SK-N-SH (cell line): ENCODE measurements at regions not wholly inside any gene's neighbourhood (a gene's known extent, or its start where the extent isn't known, plus 50 kb on each side); places are given as distances from the start of the nearest gene placed in this dataset.

Experiments
- CTCF ChIA-PET: fragments of 300-600, 350-600 bp; formaldehyde crosslinking; extraction: SDS; loops from one replicate; lab custom pipeline; 2021; lab: Yijun Ruan, JAX
- POLR2A ChIA-PET: fragments of 350-600 bp; sonication (Branson Sonifier 250); formaldehyde crosslinking; extraction: SDS; loops from one replicate; lab custom pipeline; 2020; ENCODE audit warnings: antibody characterized with exemption, inconsistent platforms; lab: Yijun Ruan, JAX
- DNase-seq: peaks from one replicate; pipeline ENCODE4 v3.0.0; 2012
- H2AFZ ChIP-seq: fragments of 200-600 bp; sonication (generic); 2 replicates; pipeline ENCODE4 v1.8.1; 2016; ENCODE audit warnings: antibody characterized with exemption, mild to moderate bottlenecking, low read depth
- H3F3A ChIP-seq: fragments of 200-600 bp; sonication (generic); replicated peaks from 2 replicates; pipeline ENCODE3; 2016; ENCODE audit warnings: antibody characterized with exemption, mild to moderate bottlenecking; ENCODE audit not compliant: insufficient read depth
- H3K27ac ChIP-seq, 2 experiments: fragments of 200-500 bp in 1 of 2; fragments of 200-600 bp in 1 of 2; sonication (Bioruptor generic) in 1 of 2; sonication (generic), shearing (Covaris generic) in 1 of 2; 2 replicates each; pipeline versions ENCODE4 v1.5.1 to v1.6.1; 2014 to 2016; ENCODE audit warnings: low read depth in 2 of 2, inconsistent platforms in 1 of 2, low read length in 1 of 2, mild to moderate bottlenecking in 1 of 2, mixed read lengths in 1 of 2
- H3K27me3 ChIP-seq: fragments of 200-600 bp; sonication (generic), shearing (Covaris generic); 2 replicates; pipeline ENCODE4 v1.6.1; 2016; ENCODE audit warnings: mixed run types; ENCODE audit not compliant: insufficient read depth
- H3K36me3 ChIP-seq, 2 experiments: fragments of 200-500 bp in 1 of 2; fragments of 200-600 bp in 1 of 2; sonication (Bioruptor generic) in 1 of 2; sonication (generic) in 1 of 2; replicated peaks in 1 of 2; 2 replicates each; pipeline versions ENCODE3 to v1.5.1; 2014 to 2016; ENCODE audit warnings: low read length in 1 of 2, mild to moderate bottlenecking in 1 of 2; ENCODE audit not compliant: insufficient read depth in 2 of 2, control insufficient read depth in 1 of 2
- H3K4me1 ChIP-seq, 2 experiments: fragments of 200-500 bp in 1 of 2; fragments of 200-600 bp in 1 of 2; sonication (Bioruptor generic) in 1 of 2; sonication (generic), shearing (Covaris generic) in 1 of 2; 2 replicates each; pipeline versions ENCODE4 v1.5.1 to v1.6.1; 2014 to 2016; ENCODE audit warnings: low read depth in 1 of 2, low read length in 1 of 2, mixed run types in 1 of 2; ENCODE audit not compliant: insufficient read depth in 2 of 2, control insufficient read depth in 1 of 2
- H3K4me2 ChIP-seq: fragments of 200-600 bp; sonication (generic), shearing (Covaris generic); 2 replicates; pipeline ENCODE4 v1.6.1; 2017; ENCODE audit warnings: mixed run types
- H3K4me3 ChIP-seq, 2 experiments: fragments of 200-500 bp in 1 of 2; fragments of 200-600 bp in 1 of 2; sonication (Bioruptor generic) in 1 of 2; sonication (generic), shearing (Covaris generic) in 1 of 2; 2 replicates each; pipeline versions ENCODE4 v1.5.1 to v1.8.1; 2014 to 2016; ENCODE audit warnings: low read depth in 2 of 2, inconsistent platforms in 1 of 2, low read length in 1 of 2, mild to moderate bottlenecking in 1 of 2, mixed read lengths in 1 of 2, moderate library complexity in 1 of 2
- H3K79me2 ChIP-seq: fragments of 200-600 bp; sonication (generic); 2 replicates; pipeline ENCODE4 v1.8.1; 2017; ENCODE audit warnings: mild to moderate bottlenecking; ENCODE audit not compliant: insufficient read depth
- H3K9ac ChIP-seq: fragments of 200-600 bp; sonication (generic); 2 replicates; pipeline ENCODE4 v1.6.1; 2017; ENCODE audit warnings: mixed run types
- H3K9me2 ChIP-seq: fragments of 200-600 bp; sonication (generic); 2 replicates; pipeline ENCODE4 v1.6.1; 2017; ENCODE audit warnings: mixed run types
- H3K9me3 ChIP-seq: fragments of 200-600 bp; sonication (generic); 2 replicates; pipeline ENCODE4 v1.6.1; 2017; ENCODE audit warnings: mixed run types, mild to moderate bottlenecking, moderate library complexity
- H4K20me1 ChIP-seq: fragments of 200-600 bp; sonication (generic); 2 replicates; pipeline ENCODE4 v1.6.1; 2017; ENCODE audit warnings: mild to moderate bottlenecking, mixed run types; ENCODE audit not compliant: insufficient read depth
- CHD2 ChIP-seq: fragments of 150-350 bp; IDR thresholded peaks from 2 replicates; pipeline ENCODE4 v1.6.1; 2018; ENCODE audit warnings: low read length; ENCODE audit not compliant: partially characterized antibody
- FOSL2 ChIP-seq: IDR thresholded peaks from 2 replicates; pipeline ENCODE4 v1.4.0; 2012; ENCODE audit warnings: low read depth, mild to moderate bottlenecking, moderate library complexity, borderline replicate concordance
- FOXJ3 ChIP-seq: sonication (generic); formaldehyde crosslinking; IDR thresholded peaks from 2 replicates; pipeline ENCODE4 v1.5.1; 2020; ENCODE audit warnings: mild to moderate bottlenecking, missing genetic modification reagents
- GATA2 ChIP-seq: sonication (generic); formaldehyde crosslinking; IDR thresholded peaks from 2 replicates; pipeline ENCODE4 v1.5.0; 2020; ENCODE audit warnings: mild to moderate bottlenecking, missing genetic modification reagents
- MEF2A ChIP-seq: IDR thresholded peaks from 2 replicates; pipeline ENCODE4 v1.4.0; 2012; ENCODE audit warnings: low read depth, borderline replicate concordance
- MXI1 ChIP-seq: IDR thresholded peaks from 2 replicates; pipeline ENCODE4 v1.6.1; 2012; ENCODE audit warnings: mild to moderate bottlenecking, low read depth, low read length, improper control_type of control experiment
- NFIC ChIP-seq: IDR thresholded peaks from 2 replicates; pipeline ENCODE4 v1.4.0; 2012; ENCODE audit warnings: borderline replicate concordance
- NRF1 ChIP-seq: IDR thresholded peaks from 2 replicates; pipeline ENCODE4 v1.6.1; 2012; ENCODE audit warnings: low read depth, mild to moderate bottlenecking, low read length
- RFX5 ChIP-seq: IDR thresholded peaks from 2 replicates; pipeline ENCODE4 v1.6.1; 2012; ENCODE audit warnings: mild to moderate bottlenecking, improper control_type of control experiment, low read length
- RXRA ChIP-seq: IDR thresholded peaks from 2 replicates; pipeline ENCODE4 v1.4.0; 2012; ENCODE audit warnings: low read depth, mild to moderate bottlenecking, borderline replicate concordance
- SIN3A ChIP-seq: IDR thresholded peaks from 2 replicates; pipeline ENCODE4 v1.6.1; 2012; ENCODE audit warnings: low read depth, mild to moderate bottlenecking, low read length, moderate library complexity, borderline replicate concordance
- YY1 ChIP-seq: IDR thresholded peaks from 2 replicates; pipeline ENCODE4 v1.4.0; 2012; ENCODE audit warnings: low read depth, mild to moderate bottlenecking
- WGBS: methylation state at CpG from one replicate; pipeline ENCODE4 v1.1.6; 2017; ENCODE audit warnings: low lambda C conversion rate; 5-methylcytosine and 5-hydroxymethylcytosine counted together
- TF ChIP-seq, protein P1 (sequence below): fragments of 150-350 bp; IDR thresholded peaks from 2 replicates; pipeline ENCODE4 v1.6.1; 2017; ENCODE audit warnings: antibody characterized with exemption, low read length, low read depth, borderline replicate concordance
- TF ChIP-seq, protein P2 (sequence below): fragments of 150-350 bp; IDR thresholded peaks from 2 replicates; pipeline ENCODE4 v1.6.1; 2016; ENCODE audit warnings: mild to moderate bottlenecking, low read depth, low read length
- TF ChIP-seq, protein P3 (sequence below): fragments of 200-600 bp; sonication (generic); IDR thresholded peaks from 2 replicates; pipeline ENCODE4 v1.6.1; 2017; ENCODE audit warnings: antibody characterized with exemption, mild to moderate bottlenecking, moderate library complexity
- TF ChIP-seq, protein P4 (sequence below): IDR thresholded peaks from 2 replicates; pipeline ENCODE4 v1.4.0; 2012; ENCODE audit warnings: low read depth, borderline replicate concordance
- TF ChIP-seq, protein P5 (sequence below): IDR thresholded peaks from 2 replicates; pipeline ENCODE4 v1.4.0; 2012; ENCODE audit warnings: low read depth, borderline replicate concordance
- TF ChIP-seq, protein P6 (sequence below): IDR thresholded peaks from 2 replicates; pipeline ENCODE4 v1.6.1; 2012; ENCODE audit warnings: mild to moderate bottlenecking, low read depth, low read length, moderate library complexity

DNA sequence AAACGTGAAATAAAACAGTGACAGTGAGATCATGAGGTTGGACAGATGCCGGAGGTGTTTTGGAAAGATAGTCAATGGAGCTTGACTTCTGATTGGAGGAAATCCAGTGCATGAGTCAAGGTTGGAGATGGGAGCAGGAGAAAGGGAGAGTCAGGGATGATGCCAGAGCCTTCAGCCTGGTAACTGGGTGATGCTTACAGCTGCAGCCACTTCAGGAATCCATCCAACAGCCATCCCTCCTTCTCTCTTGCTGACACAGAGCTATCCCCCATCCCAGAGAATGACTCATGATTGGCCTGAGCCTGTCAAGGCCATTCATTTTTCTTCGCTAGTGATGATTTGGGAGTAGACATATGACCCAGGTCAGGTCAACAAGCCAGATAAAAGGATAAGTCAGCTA is 112.8 kb downstream of the SAMD5 start:
- Histone ChIP-seq H3K4me1 (no peaks in the 10 kb centered on the region), H3K4me2 (no peak overlapping the region), H3K9ac (no peak overlapping the region), H3F3A (no peaks in the 10 kb centered on the region), H3K79me2 (no peaks in the 10 kb centered on the region), H3K36me3 (no peaks in the 10 kb centered on the region), H3K4me3 (no peak overlapping the region), H2AFZ (no peak overlapping the region), H3K9me3 (no peaks in the 10 kb centered on the region), H4K20me1 (no peaks in the 10 kb centered on the region), H3K27me3 (no peaks in the 10 kb centered on the region), H3K27ac (no peak overlapping the region), H3K9me2 (no peaks in the 10 kb centered on the region)
- ChIA-PET CTCF (no interaction called here), POLR2A (no interaction called here)
- TF ChIP-seq, protein P1, sequence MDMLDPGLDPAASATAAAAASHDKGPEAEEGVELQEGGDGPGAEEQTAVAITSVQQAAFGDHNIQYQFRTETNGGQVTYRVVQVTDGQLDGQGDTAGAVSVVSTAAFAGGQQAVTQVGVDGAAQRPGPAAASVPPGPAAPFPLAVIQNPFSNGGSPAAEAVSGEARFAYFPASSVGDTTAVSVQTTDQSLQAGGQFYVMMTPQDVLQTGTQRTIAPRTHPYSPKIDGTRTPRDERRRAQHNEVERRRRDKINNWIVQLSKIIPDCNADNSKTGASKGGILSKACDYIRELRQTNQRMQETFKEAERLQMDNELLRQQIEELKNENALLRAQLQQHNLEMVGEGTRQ: no peak
- TF ChIP-seq, protein P2, sequence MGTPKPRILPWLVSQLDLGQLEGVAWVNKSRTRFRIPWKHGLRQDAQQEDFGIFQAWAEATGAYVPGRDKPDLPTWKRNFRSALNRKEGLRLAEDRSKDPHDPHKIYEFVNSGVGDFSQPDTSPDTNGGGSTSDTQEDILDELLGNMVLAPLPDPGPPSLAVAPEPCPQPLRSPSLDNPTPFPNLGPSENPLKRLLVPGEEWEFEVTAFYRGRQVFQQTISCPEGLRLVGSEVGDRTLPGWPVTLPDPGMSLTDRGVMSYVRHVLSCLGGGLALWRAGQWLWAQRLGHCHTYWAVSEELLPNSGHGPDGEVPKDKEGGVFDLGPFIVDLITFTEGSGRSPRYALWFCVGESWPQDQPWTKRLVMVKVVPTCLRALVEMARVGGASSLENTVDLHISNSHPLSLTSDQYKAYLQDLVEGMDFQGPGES: no peak
- TF ChIP-seq MXI1 (no peak), SIN3A (no peak), NFIC (no peak), FOXJ3 (CRISPR knock-in tag) (no peak), CHD2 (no peak), YY1 (no peak)
- TF ChIP-seq, protein P3, sequence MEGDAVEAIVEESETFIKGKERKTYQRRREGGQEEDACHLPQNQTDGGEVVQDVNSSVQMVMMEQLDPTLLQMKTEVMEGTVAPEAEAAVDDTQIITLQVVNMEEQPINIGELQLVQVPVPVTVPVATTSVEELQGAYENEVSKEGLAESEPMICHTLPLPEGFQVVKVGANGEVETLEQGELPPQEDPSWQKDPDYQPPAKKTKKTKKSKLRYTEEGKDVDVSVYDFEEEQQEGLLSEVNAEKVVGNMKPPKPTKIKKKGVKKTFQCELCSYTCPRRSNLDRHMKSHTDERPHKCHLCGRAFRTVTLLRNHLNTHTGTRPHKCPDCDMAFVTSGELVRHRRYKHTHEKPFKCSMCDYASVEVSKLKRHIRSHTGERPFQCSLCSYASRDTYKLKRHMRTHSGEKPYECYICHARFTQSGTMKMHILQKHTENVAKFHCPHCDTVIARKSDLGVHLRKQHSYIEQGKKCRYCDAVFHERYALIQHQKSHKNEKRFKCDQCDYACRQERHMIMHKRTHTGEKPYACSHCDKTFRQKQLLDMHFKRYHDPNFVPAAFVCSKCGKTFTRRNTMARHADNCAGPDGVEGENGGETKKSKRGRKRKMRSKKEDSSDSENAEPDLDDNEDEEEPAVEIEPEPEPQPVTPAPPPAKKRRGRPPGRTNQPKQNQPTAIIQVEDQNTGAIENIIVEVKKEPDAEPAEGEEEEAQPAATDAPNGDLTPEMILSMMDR: no peak
- no peak for DNase-seq
- 21% methylated on average over 3 of the region's 3 CpGs for WGBS

DNA sequence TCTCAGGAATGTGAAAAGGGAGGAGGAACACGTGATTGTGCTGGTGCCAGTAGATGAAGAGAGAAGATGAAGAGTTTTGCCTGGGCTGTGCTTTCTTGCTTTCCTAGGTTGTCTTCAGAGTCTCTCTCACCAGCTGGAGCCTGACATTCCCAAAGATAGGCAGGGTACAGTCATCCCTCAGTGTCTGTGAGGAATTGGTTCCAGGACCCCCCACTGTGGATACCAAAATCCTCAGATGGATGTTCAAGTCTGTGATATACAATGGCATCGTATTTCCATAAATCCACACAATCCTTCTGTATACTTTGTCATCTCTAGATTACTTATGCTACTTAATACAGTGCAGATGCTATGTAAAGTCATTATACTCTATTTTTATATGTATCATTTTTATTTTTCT is 113.5 kb downstream of the SAMD5 start:
- no peaks in the 10 kb centered on the region for H3K36me3 ChIP-seq
- H3K9ac ChIP-seq: no peak overlapping the region
- no peak overlapping the region for H2AFZ ChIP-seq
- no peak overlapping the region for H3K4me2 ChIP-seq
- POLR2A ChIA-PET: no interaction called here
- TF ChIP-seq, protein P4, sequence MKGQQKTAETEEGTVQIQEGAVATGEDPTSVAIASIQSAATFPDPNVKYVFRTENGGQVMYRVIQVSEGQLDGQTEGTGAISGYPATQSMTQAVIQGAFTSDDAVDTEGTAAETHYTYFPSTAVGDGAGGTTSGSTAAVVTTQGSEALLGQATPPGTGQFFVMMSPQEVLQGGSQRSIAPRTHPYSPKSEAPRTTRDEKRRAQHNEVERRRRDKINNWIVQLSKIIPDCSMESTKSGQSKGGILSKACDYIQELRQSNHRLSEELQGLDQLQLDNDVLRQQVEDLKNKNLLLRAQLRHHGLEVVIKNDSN: no peak
- TF ChIP-seq RFX5 (no peak), YY1 (no peak), SIN3A (no peak), NRF1 (no peak), RXRA (no peak), MEF2A (no peak), GATA2 (CRISPR knock-in tag) (no peak), FOSL2 (no peak)
- TF ChIP-seq, protein P5, sequence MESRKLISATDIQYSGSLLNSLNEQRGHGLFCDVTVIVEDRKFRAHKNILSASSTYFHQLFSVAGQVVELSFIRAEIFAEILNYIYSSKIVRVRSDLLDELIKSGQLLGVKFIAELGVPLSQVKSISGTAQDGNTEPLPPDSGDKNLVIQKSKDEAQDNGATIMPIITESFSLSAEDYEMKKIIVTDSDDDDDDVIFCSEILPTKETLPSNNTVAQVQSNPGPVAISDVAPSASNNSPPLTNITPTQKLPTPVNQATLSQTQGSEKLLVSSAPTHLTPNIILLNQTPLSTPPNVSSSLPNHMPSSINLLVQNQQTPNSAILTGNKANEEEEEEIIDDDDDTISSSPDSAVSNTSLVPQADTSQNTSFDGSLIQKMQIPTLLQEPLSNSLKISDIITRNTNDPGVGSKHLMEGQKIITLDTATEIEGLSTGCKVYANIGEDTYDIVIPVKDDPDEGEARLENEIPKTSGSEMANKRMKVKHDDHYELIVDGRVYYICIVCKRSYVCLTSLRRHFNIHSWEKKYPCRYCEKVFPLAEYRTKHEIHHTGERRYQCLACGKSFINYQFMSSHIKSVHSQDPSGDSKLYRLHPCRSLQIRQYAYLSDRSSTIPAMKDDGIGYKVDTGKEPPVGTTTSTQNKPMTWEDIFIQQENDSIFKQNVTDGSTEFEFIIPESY: no peak
- TF ChIP-seq, protein P6, sequence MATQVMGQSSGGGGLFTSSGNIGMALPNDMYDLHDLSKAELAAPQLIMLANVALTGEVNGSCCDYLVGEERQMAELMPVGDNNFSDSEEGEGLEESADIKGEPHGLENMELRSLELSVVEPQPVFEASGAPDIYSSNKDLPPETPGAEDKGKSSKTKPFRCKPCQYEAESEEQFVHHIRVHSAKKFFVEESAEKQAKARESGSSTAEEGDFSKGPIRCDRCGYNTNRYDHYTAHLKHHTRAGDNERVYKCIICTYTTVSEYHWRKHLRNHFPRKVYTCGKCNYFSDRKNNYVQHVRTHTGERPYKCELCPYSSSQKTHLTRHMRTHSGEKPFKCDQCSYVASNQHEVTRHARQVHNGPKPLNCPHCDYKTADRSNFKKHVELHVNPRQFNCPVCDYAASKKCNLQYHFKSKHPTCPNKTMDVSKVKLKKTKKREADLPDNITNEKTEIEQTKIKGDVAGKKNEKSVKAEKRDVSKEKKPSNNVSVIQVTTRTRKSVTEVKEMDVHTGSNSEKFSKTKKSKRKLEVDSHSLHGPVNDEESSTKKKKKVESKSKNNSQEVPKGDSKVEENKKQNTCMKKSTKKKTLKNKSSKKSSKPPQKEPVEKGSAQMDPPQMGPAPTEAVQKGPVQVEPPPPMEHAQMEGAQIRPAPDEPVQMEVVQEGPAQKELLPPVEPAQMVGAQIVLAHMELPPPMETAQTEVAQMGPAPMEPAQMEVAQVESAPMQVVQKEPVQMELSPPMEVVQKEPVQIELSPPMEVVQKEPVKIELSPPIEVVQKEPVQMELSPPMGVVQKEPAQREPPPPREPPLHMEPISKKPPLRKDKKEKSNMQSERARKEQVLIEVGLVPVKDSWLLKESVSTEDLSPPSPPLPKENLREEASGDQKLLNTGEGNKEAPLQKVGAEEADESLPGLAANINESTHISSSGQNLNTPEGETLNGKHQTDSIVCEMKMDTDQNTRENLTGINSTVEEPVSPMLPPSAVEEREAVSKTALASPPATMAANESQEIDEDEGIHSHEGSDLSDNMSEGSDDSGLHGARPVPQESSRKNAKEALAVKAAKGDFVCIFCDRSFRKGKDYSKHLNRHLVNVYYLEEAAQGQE: no peak
- WGBS: 0% methylated on average over 2 of the region's 2 CpGs
- no peaks in the 10 kb centered on the region for H3K9me3 ChIP-seq
- H3K9me2 ChIP-seq: no peaks in the 10 kb centered on the region
- H3K79me2 ChIP-seq: no peaks in the 10 kb centered on the region
- DNase-seq: no peak
- H4K20me1 ChIP-seq: no peaks in the 10 kb centered on the region
- H3F3A ChIP-seq: no peaks in the 10 kb centered on the region
- CTCF ChIA-PET: no interaction called here
- no peak overlapping the region for H3K4me3 ChIP-seq
- H3K27me3 ChIP-seq: no peaks in the 10 kb centered on the region
- H3K27ac ChIP-seq: no peak overlapping the region
- no peaks in the 10 kb centered on the region for H3K4me1 ChIP-seq
